ENCODE measurements at regions not wholly inside any gene's neighbourhood (a gene's known extent, or its start where the extent isn't known, plus 50 kb on each side); places are given as distances from the start of the nearest gene placed in this dataset.

DNA sequence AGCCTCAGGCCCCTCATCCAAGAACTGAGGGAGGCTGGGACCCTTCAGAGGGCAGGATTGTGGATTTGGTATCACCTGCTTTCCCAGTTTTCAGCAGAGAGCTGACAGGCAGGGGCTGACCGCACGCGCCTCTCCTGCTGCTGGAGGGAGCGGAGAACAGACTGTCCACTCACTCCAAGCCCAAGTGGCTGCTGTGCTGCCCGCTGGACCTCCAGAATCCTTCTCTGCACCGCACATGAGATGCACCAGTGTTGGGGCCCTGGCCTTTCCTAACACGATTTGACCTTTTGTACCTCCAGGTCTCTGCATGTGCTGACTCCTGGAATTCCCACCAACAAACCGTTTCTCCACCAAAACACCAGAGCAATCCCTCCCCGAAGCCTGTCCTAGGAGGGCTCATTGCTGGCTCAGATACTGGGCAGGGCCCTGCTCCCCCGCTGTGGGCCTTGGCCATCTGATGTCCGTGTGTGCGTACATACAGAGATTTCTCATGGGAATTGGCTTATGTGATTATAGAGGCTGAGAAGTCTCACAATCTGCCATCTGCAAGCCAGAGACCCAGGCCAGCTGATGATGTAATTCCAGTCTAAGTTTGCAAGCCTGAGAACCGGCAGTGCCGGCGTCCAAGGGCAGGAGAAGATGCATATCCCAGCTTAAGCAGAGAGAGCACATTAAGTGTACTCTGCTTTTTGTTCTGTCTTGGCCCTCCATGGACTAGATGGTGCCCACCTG is 141.7 kb downstream of the GADD45G start:
- Histone ChIP-seq H2AFZ (ENCODE audit: low read depth, low read length, poor library complexity, severe bottlenecking) (no peak overlapping the region), H3K36me3 (ENCODE audit: control insufficient read depth in 1 of 2, insufficient read depth in 2 of 2, low read length in 2 of 2) (no peaks in the 10 kb centered on the region), H3K4me2 (ENCODE audit: low read length) (no peak overlapping the region), H3K9me2 (ENCODE audit: insufficient read depth) (no peaks in the 10 kb centered on the region), H3K4me3 (replicated peaks in 1 of 2; ENCODE audit: low read depth in 1 of 2, low read length in 2 of 2) (no peak overlapping the region), H3K27me3 (ENCODE audit: insufficient read depth, low read length) (no peaks in the 10 kb centered on the region), H3K9ac (ENCODE audit: low read length) (no peak overlapping the region), H3K27ac (ENCODE audit: low read depth, low read length) (no peak overlapping the region), H4K20me1 (ENCODE audit: insufficient read depth) (no peaks in the 10 kb centered on the region), H3K79me2 (ENCODE audit: insufficient read depth, low read length) (no peaks in the 10 kb centered on the region), H3K9me3 (ENCODE audit: control insufficient read depth in 1 of 2, insufficient read depth in 1 of 2, low read depth in 1 of 2, low read length in 2 of 2) (no peaks in the 10 kb centered on the region), H3K4me1 (ENCODE audit: control insufficient read depth in 1 of 2, insufficient read depth in 2 of 2, low read length in 2 of 2) (no peaks in the 10 kb centered on the region)
- RAD21 ChIA-PET (ENCODE audit: low non-redundant PET in 1 of 2, low total read pairs in 2 of 2, uncharacterized antibody in 2 of 2, unreplicated experiment in 2 of 2) = no interaction called here
- no peak for ATAC-seq
- intact Hi-C loops (cut with micrococcal nuclease) = no loop called here
- TF ChIP-seq EZH2phosphoT487 (IDR thresholded peaks at IDR 0.05; ENCODE audit: borderline replicate concordance) (no peak), ZFX (IDR thresholded peaks at IDR 0.05) (no peak), RAD21 (IDR thresholded peaks at IDR 0.05; ENCODE audit: low read depth) (no peak)
- DNase-seq (ENCODE audit: low read depth, low spot score) = no peak
- CTCF ChIA-PET = no interaction called here
- no TSS peak for BruUV-seq (replicated peaks)
- POLR2A ChIA-PET = no interaction called here

DNA sequence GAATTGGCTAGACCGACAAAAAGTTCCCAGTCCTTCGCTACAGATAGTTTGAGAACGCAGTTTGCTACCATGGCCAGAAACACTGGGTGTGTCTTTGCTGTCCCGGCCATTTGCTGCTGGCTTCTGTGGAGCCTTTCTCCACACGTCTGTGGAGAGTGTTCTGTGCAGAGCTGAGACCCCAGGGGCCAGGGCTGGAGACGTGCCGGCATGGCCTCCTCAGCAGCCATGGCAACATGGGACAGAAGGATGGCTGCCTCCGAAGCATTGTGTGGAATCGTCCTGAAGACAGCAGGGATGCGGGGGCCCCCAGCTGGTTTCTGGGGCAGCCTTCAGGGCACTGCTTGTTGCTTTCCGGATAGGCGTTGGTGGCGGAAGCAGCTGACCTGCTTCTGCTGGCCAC is 142.8 kb downstream of the GADD45G start:
- DNase-seq (ENCODE audit: low read depth, low spot score) (no peak), ATAC-seq (no peak)
- intact Hi-C loops (cut with micrococcal nuclease) = no loop called here
- Histone ChIP-seq H4K20me1 (ENCODE audit: insufficient read depth) (no peaks in the 10 kb centered on the region), H3K4me1 (ENCODE audit: control insufficient read depth in 1 of 2, insufficient read depth in 2 of 2, low read length in 2 of 2) (no peaks in the 10 kb centered on the region), H3K9me3 (ENCODE audit: control insufficient read depth in 1 of 2, insufficient read depth in 1 of 2, low read depth in 1 of 2, low read length in 2 of 2) (no peaks in the 10 kb centered on the region), H3K36me3 (ENCODE audit: control insufficient read depth in 1 of 2, insufficient read depth in 2 of 2, low read length in 2 of 2) (no peaks in the 10 kb centered on the region), H2AFZ (ENCODE audit: low read depth, low read length, poor library complexity, severe bottlenecking) (no peak overlapping the region), H3K9ac (ENCODE audit: low read length) (no peak overlapping the region), H3K27ac (ENCODE audit: low read depth, low read length) (no peak overlapping the region), H3K4me3 (replicated peaks in 1 of 2; ENCODE audit: low read depth in 1 of 2, low read length in 2 of 2) (no peak overlapping the region), H3K4me2 (ENCODE audit: low read length) (no peak overlapping the region), H3K27me3 (ENCODE audit: insufficient read depth, low read length) (no peaks in the 10 kb centered on the region), H3K9me2 (ENCODE audit: insufficient read depth) (no peaks in the 10 kb centered on the region), H3K79me2 (ENCODE audit: insufficient read depth, low read length) (no peaks in the 10 kb centered on the region)
- ChIA-PET CTCF (no interaction called here), RAD21 (ENCODE audit: low non-redundant PET in 1 of 2, low total read pairs in 2 of 2, uncharacterized antibody in 2 of 2, unreplicated experiment in 2 of 2) (no interaction called here), POLR2A (no interaction called here)
- no TSS peak for BruUV-seq (replicated peaks)
- no peak for TF ChIP-seq ELF1 (IDR thresholded peaks at IDR 0.05; ENCODE audit: borderline replicate concordance, low read depth)
- TF ChIP-seq SRF (IDR thresholded peaks at IDR 0.05; ENCODE audit: low read depth) = no peak
- TF ChIP-seq SP1 (IDR thresholded peaks at IDR 0.05; ENCODE audit: low read depth) = no peak
- TF ChIP-seq, protein P1, sequence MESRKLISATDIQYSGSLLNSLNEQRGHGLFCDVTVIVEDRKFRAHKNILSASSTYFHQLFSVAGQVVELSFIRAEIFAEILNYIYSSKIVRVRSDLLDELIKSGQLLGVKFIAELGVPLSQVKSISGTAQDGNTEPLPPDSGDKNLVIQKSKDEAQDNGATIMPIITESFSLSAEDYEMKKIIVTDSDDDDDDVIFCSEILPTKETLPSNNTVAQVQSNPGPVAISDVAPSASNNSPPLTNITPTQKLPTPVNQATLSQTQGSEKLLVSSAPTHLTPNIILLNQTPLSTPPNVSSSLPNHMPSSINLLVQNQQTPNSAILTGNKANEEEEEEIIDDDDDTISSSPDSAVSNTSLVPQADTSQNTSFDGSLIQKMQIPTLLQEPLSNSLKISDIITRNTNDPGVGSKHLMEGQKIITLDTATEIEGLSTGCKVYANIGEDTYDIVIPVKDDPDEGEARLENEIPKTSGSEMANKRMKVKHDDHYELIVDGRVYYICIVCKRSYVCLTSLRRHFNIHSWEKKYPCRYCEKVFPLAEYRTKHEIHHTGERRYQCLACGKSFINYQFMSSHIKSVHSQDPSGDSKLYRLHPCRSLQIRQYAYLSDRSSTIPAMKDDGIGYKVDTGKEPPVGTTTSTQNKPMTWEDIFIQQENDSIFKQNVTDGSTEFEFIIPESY (IDR thresholded peaks at IDR 0.05; ENCODE audit: extremely low read depth, insufficient replicate concordance, low read length) = no peak
- TF ChIP-seq YY1 (IDR thresholded peaks at IDR 0.05; ENCODE audit: extremely low read depth, insufficient replicate concordance, low read depth, low read length) = no peak
- TF ChIP-seq TCF7L2 (IDR thresholded peaks at IDR 0.05; ENCODE audit: borderline replicate concordance, extremely low read depth, insufficient read depth, insufficient read length) = no peak
- no peak for TF ChIP-seq CEBPB (IDR thresholded peaks at IDR 0.05; ENCODE audit: low read depth)
- TF ChIP-seq, protein P2, sequence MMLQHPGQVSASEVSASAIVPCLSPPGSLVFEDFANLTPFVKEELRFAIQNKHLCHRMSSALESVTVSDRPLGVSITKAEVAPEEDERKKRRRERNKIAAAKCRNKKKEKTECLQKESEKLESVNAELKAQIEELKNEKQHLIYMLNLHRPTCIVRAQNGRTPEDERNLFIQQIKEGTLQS (IDR thresholded peaks at IDR 0.05) = no peak
